Ishikawa (cell line): ENCODE measurements at regions not wholly inside any gene's neighbourhood (a gene's known extent, or its start where the extent isn't known, plus 50 kb on each side); places are given as distances from the start of the nearest gene placed in this dataset.

Experiments
- CEBPB ChIP-seq: IDR thresholded peaks from 2 replicates; pipeline ENCODE4 v1.6.1; 2012
- CREB1 ChIP-seq: IDR thresholded peaks from 2 replicates; pipeline ENCODE4 v1.6.1; 2012; ENCODE audit warnings: low read depth
- EGR1 ChIP-seq: IDR thresholded peaks from 2 replicates; pipeline ENCODE4 v1.6.1; 2012
- EP300 ChIP-seq: IDR thresholded peaks from 2 replicates; pipeline ENCODE4 v1.6.1; 2012; ENCODE audit warnings: borderline replicate concordance
- FOXM1 ChIP-seq: IDR thresholded peaks from 2 replicates; pipeline ENCODE4 v1.6.1; 2012; ENCODE audit warnings: low read depth, borderline replicate concordance
- NFIC ChIP-seq: IDR thresholded peaks from 2 replicates; pipeline ENCODE4 v1.6.1; 2012
- RAD21 ChIP-seq: IDR thresholded peaks from 2 replicates; pipeline ENCODE4 v1.6.1; 2012; ENCODE audit warnings: low read depth
- TAF1 ChIP-seq: IDR thresholded peaks from 2 replicates; pipeline ENCODE4 v1.6.1; 2012; ENCODE audit warnings: low read depth, mild to moderate bottlenecking
- TCF12 ChIP-seq: IDR thresholded peaks from 2 replicates; pipeline ENCODE4 v1.6.1; 2012; ENCODE audit warnings: low read depth
- TEAD4 ChIP-seq: IDR thresholded peaks from 2 replicates; pipeline ENCODE4 v1.6.1; 2012
- YY1 ChIP-seq: IDR thresholded peaks from 2 replicates; pipeline ENCODE4 v1.6.1; 2012; ENCODE audit warnings: low read depth
- ZBTB7A ChIP-seq: IDR thresholded peaks from 2 replicates; pipeline ENCODE4 v1.6.1; 2012; ENCODE audit warnings: low read depth
- TF ChIP-seq, protein P1 (sequence below): IDR thresholded peaks from 2 replicates; pipeline ENCODE4 v1.6.1; 2012
- TF ChIP-seq, protein P2 (sequence below): IDR thresholded peaks from 2 replicates; pipeline ENCODE4 v1.6.1; 2012
- TF ChIP-seq, protein P3 (sequence below): IDR thresholded peaks from 2 replicates; pipeline ENCODE4 v1.6.1; 2012; ENCODE audit warnings: low read depth, mild to moderate bottlenecking

DNA sequence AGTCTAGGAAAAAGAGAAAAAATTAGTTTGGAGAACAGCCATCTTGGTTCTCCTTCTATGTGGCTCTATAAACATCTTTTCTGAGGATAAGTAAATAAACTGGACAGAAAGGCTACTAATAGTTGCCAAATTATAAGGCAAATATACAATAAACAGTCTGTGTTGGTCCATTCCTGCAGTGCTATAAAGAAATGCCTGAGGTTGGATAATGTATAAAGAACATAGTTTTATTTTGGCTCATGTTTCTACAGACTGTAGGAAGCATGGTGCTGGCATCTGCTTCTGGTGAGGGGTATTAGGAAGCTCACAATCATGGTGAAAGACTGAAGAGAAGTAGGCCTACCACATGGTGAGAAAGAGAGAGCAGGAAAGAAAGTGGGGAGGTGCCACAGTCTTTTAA, 209.7 kb downstream of the MACC1 start:
- TF ChIP-seq TEAD4, result no peak
- TF ChIP-seq TAF1, result no peak
- no peak for TF ChIP-seq EP300
- TF ChIP-seq, protein P1, sequence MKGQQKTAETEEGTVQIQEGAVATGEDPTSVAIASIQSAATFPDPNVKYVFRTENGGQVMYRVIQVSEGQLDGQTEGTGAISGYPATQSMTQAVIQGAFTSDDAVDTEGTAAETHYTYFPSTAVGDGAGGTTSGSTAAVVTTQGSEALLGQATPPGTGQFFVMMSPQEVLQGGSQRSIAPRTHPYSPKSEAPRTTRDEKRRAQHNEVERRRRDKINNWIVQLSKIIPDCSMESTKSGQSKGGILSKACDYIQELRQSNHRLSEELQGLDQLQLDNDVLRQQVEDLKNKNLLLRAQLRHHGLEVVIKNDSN, result no peak
- TF ChIP-seq RAD21, result no peak
- no peak for TF ChIP-seq YY1
- TF ChIP-seq EGR1, result no peak
- no peak for TF ChIP-seq FOXM1
- no peak for TF ChIP-seq ZBTB7A
- no peak for TF ChIP-seq CREB1

DNA sequence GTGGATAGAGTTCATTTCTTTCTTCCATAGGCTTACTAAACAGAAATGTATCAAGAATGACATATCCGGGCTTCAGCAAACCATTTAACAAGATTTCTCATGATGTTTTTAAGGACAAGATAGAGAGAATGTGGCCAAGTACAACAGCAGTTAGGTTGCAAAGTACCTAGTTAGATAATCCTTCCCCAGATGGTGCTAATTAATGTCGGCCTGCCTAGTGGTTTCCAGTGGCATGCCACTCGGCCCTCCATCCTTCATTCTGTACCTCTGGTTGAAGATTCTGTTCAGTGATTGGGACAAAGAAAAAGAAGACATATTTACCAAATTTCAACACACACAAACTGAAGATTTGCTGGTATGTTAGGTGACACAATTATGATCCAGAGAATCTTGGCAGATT, 212.1 kb downstream of the MACC1 start:
- TF ChIP-seq ZBTB7A (no peak), TAF1 (no peak), TEAD4 (no peak), EGR1 (no peak), RAD21 (no peak), CEBPB (no peak), FOXM1 (no peak), TCF12 (no peak), YY1 (no peak), EP300 (no peak), NFIC (no peak), CREB1 (no peak)
- TF ChIP-seq, protein P2, sequence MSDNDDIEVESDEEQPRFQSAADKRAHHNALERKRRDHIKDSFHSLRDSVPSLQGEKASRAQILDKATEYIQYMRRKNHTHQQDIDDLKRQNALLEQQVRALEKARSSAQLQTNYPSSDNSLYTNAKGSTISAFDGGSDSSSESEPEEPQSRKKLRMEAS, result no peak
- TF ChIP-seq, protein P3, sequence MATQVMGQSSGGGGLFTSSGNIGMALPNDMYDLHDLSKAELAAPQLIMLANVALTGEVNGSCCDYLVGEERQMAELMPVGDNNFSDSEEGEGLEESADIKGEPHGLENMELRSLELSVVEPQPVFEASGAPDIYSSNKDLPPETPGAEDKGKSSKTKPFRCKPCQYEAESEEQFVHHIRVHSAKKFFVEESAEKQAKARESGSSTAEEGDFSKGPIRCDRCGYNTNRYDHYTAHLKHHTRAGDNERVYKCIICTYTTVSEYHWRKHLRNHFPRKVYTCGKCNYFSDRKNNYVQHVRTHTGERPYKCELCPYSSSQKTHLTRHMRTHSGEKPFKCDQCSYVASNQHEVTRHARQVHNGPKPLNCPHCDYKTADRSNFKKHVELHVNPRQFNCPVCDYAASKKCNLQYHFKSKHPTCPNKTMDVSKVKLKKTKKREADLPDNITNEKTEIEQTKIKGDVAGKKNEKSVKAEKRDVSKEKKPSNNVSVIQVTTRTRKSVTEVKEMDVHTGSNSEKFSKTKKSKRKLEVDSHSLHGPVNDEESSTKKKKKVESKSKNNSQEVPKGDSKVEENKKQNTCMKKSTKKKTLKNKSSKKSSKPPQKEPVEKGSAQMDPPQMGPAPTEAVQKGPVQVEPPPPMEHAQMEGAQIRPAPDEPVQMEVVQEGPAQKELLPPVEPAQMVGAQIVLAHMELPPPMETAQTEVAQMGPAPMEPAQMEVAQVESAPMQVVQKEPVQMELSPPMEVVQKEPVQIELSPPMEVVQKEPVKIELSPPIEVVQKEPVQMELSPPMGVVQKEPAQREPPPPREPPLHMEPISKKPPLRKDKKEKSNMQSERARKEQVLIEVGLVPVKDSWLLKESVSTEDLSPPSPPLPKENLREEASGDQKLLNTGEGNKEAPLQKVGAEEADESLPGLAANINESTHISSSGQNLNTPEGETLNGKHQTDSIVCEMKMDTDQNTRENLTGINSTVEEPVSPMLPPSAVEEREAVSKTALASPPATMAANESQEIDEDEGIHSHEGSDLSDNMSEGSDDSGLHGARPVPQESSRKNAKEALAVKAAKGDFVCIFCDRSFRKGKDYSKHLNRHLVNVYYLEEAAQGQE, result no peak
- TF ChIP-seq, protein P1, result no peak

DNA sequence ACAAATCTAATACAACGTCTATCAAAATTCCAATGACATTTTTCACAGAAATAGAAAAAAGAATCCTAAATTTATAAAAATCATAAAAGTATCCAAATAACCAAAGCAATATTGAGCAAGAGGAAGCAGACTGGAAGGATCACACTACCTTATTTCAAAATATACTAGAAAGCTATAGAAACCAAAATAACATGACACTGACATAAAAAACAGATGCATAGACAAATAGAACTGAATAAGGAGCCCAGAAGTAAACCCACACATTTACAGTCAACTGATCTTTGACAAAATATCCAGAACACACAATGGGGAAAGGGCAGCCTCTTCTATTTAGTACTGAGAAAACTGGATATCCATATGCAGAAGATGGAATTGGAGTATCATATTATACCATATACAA, 217.5 kb downstream of the MACC1 start:
- TF ChIP-seq, protein P1, result no peak

DNA sequence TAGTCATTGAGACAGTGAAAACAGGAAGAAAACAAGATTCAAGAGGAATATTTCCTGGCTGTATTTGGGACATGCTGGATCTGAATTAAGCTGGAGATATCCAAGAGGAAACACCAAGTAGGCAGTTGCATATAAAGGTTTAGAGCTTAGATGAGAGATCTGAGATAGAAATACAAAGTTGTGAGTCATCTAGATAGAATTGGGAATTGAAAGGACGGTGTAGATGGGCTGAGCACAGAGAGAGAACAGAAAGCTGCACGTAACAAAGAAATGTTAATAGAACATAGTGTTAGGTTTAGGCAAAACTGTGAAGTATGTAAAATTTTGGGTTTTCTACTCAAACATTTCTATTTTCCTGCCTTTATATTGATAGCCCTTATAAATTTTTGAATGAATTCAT, 218.5 kb upstream of the TMEM196 start:
- TF ChIP-seq, protein P2, result no peak
- no peak for TF ChIP-seq CREB1
- no peak for TF ChIP-seq TAF1
- no peak for TF ChIP-seq NFIC
- TF ChIP-seq FOXM1, result no peak
- TF ChIP-seq EP300, result no peak
- TF ChIP-seq, protein P3, result no peak
- no peak for TF ChIP-seq EGR1
- TF ChIP-seq ZBTB7A, result no peak
- no peak for TF ChIP-seq TCF12
- no peak for TF ChIP-seq YY1
- no peak for TF ChIP-seq CEBPB

DNA sequence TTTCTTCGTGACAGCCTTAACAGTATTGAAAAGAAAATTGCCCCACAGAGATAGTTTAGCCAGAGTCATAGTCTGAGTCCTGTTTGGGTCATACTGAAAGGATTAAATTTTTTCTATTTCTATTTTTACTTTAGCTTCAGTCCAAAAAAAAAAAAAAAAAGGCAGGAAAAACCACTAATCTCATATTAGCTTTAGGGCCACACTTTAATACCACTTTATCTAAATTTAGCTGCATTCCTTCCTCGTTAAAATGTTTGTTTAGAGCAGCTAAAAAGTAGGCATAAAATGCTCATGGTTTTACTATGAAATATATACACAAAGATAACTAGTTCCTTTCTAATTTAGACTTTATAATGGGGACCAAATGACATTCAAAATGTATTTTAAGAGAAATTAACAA, 216.5 kb upstream of the TMEM196 start:
- TF ChIP-seq CEBPB, result no peak
- TF ChIP-seq FOXM1, result no peak
- no peak for TF ChIP-seq TEAD4
- TF ChIP-seq ZBTB7A, result no peak
- no peak for TF ChIP-seq CREB1
- TF ChIP-seq RAD21, result no peak
- TF ChIP-seq, protein P3, result no peak
- TF ChIP-seq, protein P2, result no peak
- TF ChIP-seq, protein P1, result no peak
- TF ChIP-seq TAF1, result no peak
- TF ChIP-seq NFIC, result no peak
- no peak for TF ChIP-seq EGR1
- TF ChIP-seq TCF12, result no peak
- no peak for TF ChIP-seq EP300
- no peak for TF ChIP-seq YY1
